ENCODE measurements at regions not wholly inside any gene's neighbourhood (a gene's known extent, or its start where the extent isn't known, plus 50 kb on each side); places are given as distances from the start of the nearest gene placed in this dataset.

- H3K4me1 ChIP-seq (ENCODE audit: control insufficient read depth in 1 of 2, insufficient read depth in 2 of 2, low read length in 2 of 2): no peaks in the 10 kb centered on the region
- no peak overlapping the region for H3K4me3 ChIP-seq (ENCODE audit: low read depth in 1 of 2, low read length in 2 of 2)
- H3K27ac ChIP-seq (ENCODE audit: low read length): no peak overlapping the region
- no peaks in the 10 kb centered on the region for H3K9me3 ChIP-seq (ENCODE audit: control insufficient read depth in 1 of 2, low read length in 2 of 2)
- no peaks in the 10 kb centered on the region for H3K36me3 ChIP-seq (ENCODE audit: control insufficient read depth in 1 of 2, insufficient read depth in 2 of 2, low read length in 2 of 2)
- no peaks in the 10 kb centered on the region for H3K27me3 ChIP-seq (ENCODE audit: low read depth, low read length)
Observed at GRCh38 chr13:64276232-64276631, 2860.6 kb upstream of the PCDH20 start.

GRCh38 chr13:64274481-64275217, 2859.0 kb upstream of the PCDH20 start:
- no peaks in the 10 kb centered on the region for H3K36me3 ChIP-seq (ENCODE audit: control insufficient read depth in 1 of 2, insufficient read depth in 2 of 2, low read length in 2 of 2)
- no peaks in the 10 kb centered on the region for H3K27me3 ChIP-seq (ENCODE audit: low read depth, low read length)
- H3K27ac ChIP-seq (ENCODE audit: low read length): no peak overlapping the region
- H3K4me3 ChIP-seq (ENCODE audit: low read depth in 1 of 2, low read length in 2 of 2): no peak overlapping the region
- H3K9me3 ChIP-seq (ENCODE audit: control insufficient read depth in 1 of 2, low read length in 2 of 2): no peaks in the 10 kb centered on the region
- H3K4me1 ChIP-seq (ENCODE audit: control insufficient read depth in 1 of 2, insufficient read depth in 2 of 2, low read length in 2 of 2): no peaks in the 10 kb centered on the region

GRCh38 chr13:64273780-64274179, 2858.1 kb upstream of the PCDH20 start:
- no peaks in the 10 kb centered on the region for H3K4me1 ChIP-seq (ENCODE audit: control insufficient read depth in 1 of 2, insufficient read depth in 2 of 2, low read length in 2 of 2)
- H3K27me3 ChIP-seq (ENCODE audit: low read depth, low read length): no peaks in the 10 kb centered on the region
- H3K9me3 ChIP-seq (ENCODE audit: control insufficient read depth in 1 of 2, low read length in 2 of 2): no peaks in the 10 kb centered on the region
- no peaks in the 10 kb centered on the region for H3K36me3 ChIP-seq (ENCODE audit: control insufficient read depth in 1 of 2, insufficient read depth in 2 of 2, low read length in 2 of 2)
- H3K27ac ChIP-seq (ENCODE audit: low read length): no peak overlapping the region
- H3K4me3 ChIP-seq (ENCODE audit: low read depth in 1 of 2, low read length in 2 of 2): no peak overlapping the region

DNA sequence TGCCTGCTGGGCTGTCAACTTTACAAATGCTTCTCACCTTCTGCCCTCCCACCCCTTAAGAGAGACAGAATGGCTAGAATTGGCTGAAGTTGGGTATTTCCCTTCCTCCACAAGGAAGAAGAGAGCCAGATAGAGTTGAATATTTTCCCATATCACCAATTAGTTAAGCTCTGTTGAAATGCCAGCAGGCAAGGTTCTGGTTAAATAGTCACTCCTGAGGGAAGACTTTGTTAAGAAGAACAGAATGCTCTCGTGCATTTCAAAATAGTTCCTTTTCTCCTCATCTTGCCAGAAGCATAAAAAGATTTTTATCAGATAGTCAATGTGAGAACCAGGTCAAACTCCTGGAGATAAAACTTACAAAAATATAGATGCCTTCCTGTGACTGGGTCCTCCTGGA, 2857.0 kb upstream of the PCDH20 start:
- Histone ChIP-seq H3K27ac (ENCODE audit: low read length) (no peak overlapping the region), H3K27me3 (ENCODE audit: low read depth, low read length) (no peaks in the 10 kb centered on the region), H3K4me3 (ENCODE audit: low read depth in 1 of 2, low read length in 2 of 2) (no peak overlapping the region), H3K9me3 (ENCODE audit: control insufficient read depth in 1 of 2, low read length in 2 of 2) (no peaks in the 10 kb centered on the region), H3K36me3 (ENCODE audit: control insufficient read depth in 1 of 2, insufficient read depth in 2 of 2, low read length in 2 of 2) (no peaks in the 10 kb centered on the region), H3K4me1 (ENCODE audit: control insufficient read depth in 1 of 2, insufficient read depth in 2 of 2, low read length in 2 of 2) (no peaks in the 10 kb centered on the region)

DNA sequence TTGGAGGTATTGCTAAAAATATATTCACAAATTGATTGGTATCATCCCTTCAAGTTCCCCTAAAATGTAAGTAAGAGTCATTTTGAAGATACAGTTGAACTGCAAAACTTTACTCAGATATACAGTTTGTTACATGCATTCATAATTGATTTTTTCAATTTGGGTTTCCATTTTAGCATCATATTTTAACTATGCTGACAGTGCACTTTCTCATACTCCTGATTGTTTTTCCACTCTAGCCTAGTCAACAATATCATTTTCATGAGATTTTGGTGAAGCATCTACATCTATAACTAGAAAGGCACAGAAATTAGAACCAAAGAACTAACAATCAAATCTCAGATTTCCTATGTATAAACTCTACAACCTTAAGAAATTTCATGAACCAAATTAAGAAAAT, 2850.4 kb upstream of the PCDH20 start:
- no peaks in the 10 kb centered on the region for H3K36me3 ChIP-seq (ENCODE audit: control insufficient read depth in 1 of 2, insufficient read depth in 2 of 2, low read length in 2 of 2)
- no peak overlapping the region for H3K4me3 ChIP-seq (ENCODE audit: low read depth in 1 of 2, low read length in 2 of 2)
- H3K4me1 ChIP-seq (ENCODE audit: control insufficient read depth in 1 of 2, insufficient read depth in 2 of 2, low read length in 2 of 2): no peaks in the 10 kb centered on the region
- H3K9me3 ChIP-seq (ENCODE audit: control insufficient read depth in 1 of 2, low read length in 2 of 2): no peaks in the 10 kb centered on the region
- no peaks in the 10 kb centered on the region for H3K27me3 ChIP-seq (ENCODE audit: low read depth, low read length)
- no peak overlapping the region for H3K27ac ChIP-seq (ENCODE audit: low read length)

DNA sequence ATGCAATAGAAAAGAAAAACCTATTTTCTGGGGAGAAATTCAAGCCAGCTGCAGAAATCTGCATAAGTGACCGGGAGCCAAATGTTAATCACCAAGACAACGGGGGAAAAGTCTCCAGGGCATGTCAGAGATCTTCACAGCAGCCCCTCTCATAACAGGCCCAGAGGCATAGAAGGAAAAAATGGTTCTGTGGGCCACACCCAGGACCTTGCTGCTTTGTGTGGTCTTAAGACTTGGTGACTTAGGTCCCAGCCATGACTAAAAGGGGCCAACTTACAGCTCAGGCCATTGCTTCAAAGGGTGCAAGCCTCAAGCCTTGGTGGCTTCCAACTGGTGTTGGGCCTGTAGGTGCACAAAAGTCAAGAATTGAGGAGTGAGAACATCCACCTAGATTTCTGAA, 2847.6 kb upstream of the PCDH20 start:
- no peaks in the 10 kb centered on the region for H3K9me3 ChIP-seq (ENCODE audit: control insufficient read depth in 1 of 2, low read length in 2 of 2)
- H3K27ac ChIP-seq (ENCODE audit: low read length): no peak overlapping the region
- H3K4me3 ChIP-seq (ENCODE audit: low read depth in 1 of 2, low read length in 2 of 2): no peak overlapping the region
- no peaks in the 10 kb centered on the region for H3K27me3 ChIP-seq (ENCODE audit: low read depth, low read length)
- H3K4me1 ChIP-seq (ENCODE audit: control insufficient read depth in 1 of 2, insufficient read depth in 2 of 2, low read length in 2 of 2): no peaks in the 10 kb centered on the region
- no peaks in the 10 kb centered on the region for H3K36me3 ChIP-seq (ENCODE audit: control insufficient read depth in 1 of 2, insufficient read depth in 2 of 2, low read length in 2 of 2)

DNA sequence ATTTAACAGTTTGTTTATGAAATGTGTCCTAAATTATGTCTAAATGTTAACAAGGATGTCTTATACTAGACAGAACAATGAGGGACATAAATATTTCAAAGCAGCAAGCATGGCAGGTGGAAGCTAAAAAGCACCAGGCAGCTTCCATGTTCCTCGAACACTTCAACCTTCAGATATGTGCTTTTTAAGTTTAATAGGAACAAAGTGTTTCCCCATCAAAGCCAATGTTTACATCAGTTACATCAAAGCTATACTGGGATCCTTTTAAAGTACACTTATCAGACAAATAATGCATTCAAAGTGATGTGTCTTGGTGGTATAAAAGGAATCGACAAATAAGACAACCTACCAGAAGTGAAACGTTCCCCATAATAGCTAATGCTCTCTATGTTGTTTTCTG, 2841.1 kb upstream of the PCDH20 start:
- Histone ChIP-seq H3K4me1 (ENCODE audit: control insufficient read depth in 1 of 2, insufficient read depth in 2 of 2, low read length in 2 of 2) (no peaks in the 10 kb centered on the region), H3K4me3 (ENCODE audit: low read depth in 1 of 2, low read length in 2 of 2) (no peak overlapping the region), H3K9me3 (ENCODE audit: control insufficient read depth in 1 of 2, low read length in 2 of 2) (no peaks in the 10 kb centered on the region), H3K27ac (ENCODE audit: low read length) (no peak overlapping the region), H3K27me3 (ENCODE audit: low read depth, low read length) (no peaks in the 10 kb centered on the region), H3K36me3 (ENCODE audit: control insufficient read depth in 1 of 2, insufficient read depth in 2 of 2, low read length in 2 of 2) (no peaks in the 10 kb centered on the region)

GRCh38 chr13:64255988-64256387, 2840.3 kb upstream of the PCDH20 start:
- Histone ChIP-seq H3K27me3 (ENCODE audit: low read depth, low read length) (no peaks in the 10 kb centered on the region), H3K9me3 (ENCODE audit: control insufficient read depth in 1 of 2, low read length in 2 of 2) (peaks cover 0 to 7% of the 10 kb centered on the region in 2 donors), H3K4me3 (ENCODE audit: low read depth in 1 of 2, low read length in 2 of 2) (no peak overlapping the region), H3K4me1 (ENCODE audit: control insufficient read depth in 1 of 2, insufficient read depth in 2 of 2, low read length in 2 of 2) (no peaks in the 10 kb centered on the region), H3K27ac (ENCODE audit: low read length) (no peak overlapping the region), H3K36me3 (ENCODE audit: control insufficient read depth in 1 of 2, insufficient read depth in 2 of 2, low read length in 2 of 2) (no peaks in the 10 kb centered on the region)

DNA sequence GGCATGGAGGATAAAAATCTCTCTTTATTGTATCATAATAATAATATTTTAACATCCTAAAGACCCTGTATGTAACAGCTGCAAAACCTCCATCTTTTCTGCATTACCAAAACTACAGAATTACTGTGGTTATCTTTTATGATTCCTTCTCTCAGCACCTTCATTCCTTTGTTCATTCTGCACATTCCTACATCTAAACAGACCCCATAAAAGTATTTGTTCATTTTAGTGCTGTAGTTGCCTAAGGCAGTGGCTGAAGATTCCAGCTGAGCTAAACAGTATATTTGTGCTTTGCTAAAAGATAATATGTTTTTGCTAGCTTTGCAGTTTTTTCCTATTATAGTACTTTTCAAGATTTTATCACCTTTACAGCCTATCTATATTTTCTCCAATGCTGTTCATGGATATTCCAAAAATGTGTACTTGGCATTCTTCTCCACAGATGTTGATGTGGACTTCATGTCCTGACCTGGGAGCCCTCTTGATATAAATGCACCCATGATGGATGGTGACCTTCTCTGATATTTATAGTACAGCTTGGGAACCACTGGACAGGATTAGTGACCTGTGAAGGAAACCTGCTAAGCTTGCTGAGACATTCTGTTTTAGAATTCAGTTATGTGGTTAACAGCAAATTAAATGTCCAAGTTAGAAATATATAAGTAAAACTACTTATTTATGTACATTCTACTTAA, 2832.9 kb upstream of the PCDH20 start:
- H3K4me1 ChIP-seq (ENCODE audit: control insufficient read depth in 1 of 2, insufficient read depth in 2 of 2, low read length in 2 of 2): no peaks in the 10 kb centered on the region
- H3K9me3 ChIP-seq (ENCODE audit: control insufficient read depth in 1 of 2, low read length in 2 of 2): peaks cover 0 to 9% of the 10 kb centered on the region in 2 donors
- no peaks in the 10 kb centered on the region for H3K36me3 ChIP-seq (ENCODE audit: control insufficient read depth in 1 of 2, insufficient read depth in 2 of 2, low read length in 2 of 2)
- H3K27ac ChIP-seq (ENCODE audit: low read length): no peak overlapping the region
- H3K27me3 ChIP-seq (ENCODE audit: low read depth, low read length): no peaks in the 10 kb centered on the region
- H3K4me3 ChIP-seq (ENCODE audit: low read depth in 1 of 2, low read length in 2 of 2): no peak overlapping the region

DNA sequence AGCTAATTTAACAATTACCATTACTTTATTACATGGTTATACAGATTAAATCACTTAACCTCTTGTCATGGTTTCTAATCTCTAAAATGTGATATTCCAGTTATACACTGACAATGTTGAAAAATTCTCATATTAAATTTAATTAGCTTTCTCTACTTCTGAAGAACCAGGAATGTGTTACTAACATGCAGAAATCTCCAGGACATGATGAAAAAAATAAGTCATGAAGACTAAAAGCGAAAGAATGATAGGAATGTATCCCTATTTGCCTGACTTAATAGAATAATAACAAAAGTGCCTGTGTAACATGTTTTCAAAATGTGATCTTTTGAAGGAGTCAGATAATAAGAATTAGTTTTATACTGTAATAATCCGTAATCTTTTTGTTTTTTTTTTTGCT, 2823.7 kb upstream of the PCDH20 start:
- H3K4me3 ChIP-seq (ENCODE audit: low read depth in 1 of 2, low read length in 2 of 2): no peak overlapping the region
- no peaks in the 10 kb centered on the region for H3K9me3 ChIP-seq (ENCODE audit: control insufficient read depth in 1 of 2, low read length in 2 of 2)
- no peak overlapping the region for H3K27ac ChIP-seq (ENCODE audit: low read length)
- no peaks in the 10 kb centered on the region for H3K4me1 ChIP-seq (ENCODE audit: control insufficient read depth in 1 of 2, insufficient read depth in 2 of 2, low read length in 2 of 2)
- no peaks in the 10 kb centered on the region for H3K27me3 ChIP-seq (ENCODE audit: low read depth, low read length)
- H3K36me3 ChIP-seq (ENCODE audit: control insufficient read depth in 1 of 2, insufficient read depth in 2 of 2, low read length in 2 of 2): no peaks in the 10 kb centered on the region

DNA sequence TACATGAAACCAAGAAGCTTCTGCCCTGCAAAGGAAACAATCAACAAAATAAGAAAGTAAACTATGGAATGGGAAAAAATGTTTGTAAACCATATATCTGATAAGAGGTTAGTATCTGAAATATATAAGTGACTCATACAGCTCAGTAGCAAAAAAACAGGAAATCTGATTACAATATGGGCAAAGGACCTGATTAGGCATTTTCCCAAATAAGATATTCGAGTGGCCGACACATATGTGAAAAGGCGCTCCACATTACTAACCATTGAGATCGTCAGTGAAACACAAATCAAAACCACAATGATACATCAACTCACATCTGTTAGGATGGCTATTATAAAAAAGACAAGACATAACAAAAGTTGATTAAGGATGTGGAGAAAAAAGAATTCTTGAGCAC, 2818.6 kb upstream of the PCDH20 start:
- H3K4me3 ChIP-seq (ENCODE audit: low read depth in 1 of 2, low read length in 2 of 2): no peak overlapping the region
- H3K27me3 ChIP-seq (ENCODE audit: low read depth, low read length): no peaks in the 10 kb centered on the region
- H3K9me3 ChIP-seq (ENCODE audit: control insufficient read depth in 1 of 2, low read length in 2 of 2): no peaks in the 10 kb centered on the region
- H3K4me1 ChIP-seq (ENCODE audit: control insufficient read depth in 1 of 2, insufficient read depth in 2 of 2, low read length in 2 of 2): no peaks in the 10 kb centered on the region
- no peak overlapping the region for H3K27ac ChIP-seq (ENCODE audit: low read length)
- no peaks in the 10 kb centered on the region for H3K36me3 ChIP-seq (ENCODE audit: control insufficient read depth in 1 of 2, insufficient read depth in 2 of 2, low read length in 2 of 2)

DNA sequence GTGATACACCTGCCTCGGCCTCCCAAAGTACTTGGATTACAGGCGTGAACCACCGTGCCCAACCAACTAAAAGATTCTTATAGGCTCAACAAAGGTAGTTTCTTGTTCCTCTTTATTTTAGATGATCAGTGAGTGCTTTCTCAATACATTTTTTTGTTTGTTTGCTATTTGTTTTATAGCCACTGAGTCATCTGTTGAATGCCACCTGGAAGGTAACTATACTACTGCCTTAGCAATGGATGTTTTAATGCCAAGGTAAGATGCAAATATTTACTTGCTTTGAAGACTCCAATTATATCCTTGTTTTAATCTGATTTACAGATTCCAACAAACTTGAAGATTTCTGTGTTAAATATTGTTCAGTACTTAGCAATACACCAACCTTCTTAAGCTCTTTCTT, 2807.4 kb upstream of the PCDH20 start:
- H3K27ac ChIP-seq (ENCODE audit: low read length): no peak overlapping the region
- no peaks in the 10 kb centered on the region for H3K27me3 ChIP-seq (ENCODE audit: low read depth, low read length)
- peaks cover 0 to 4% of the 10 kb centered on the region in 2 donors for H3K9me3 ChIP-seq (ENCODE audit: control insufficient read depth in 1 of 2, low read length in 2 of 2)
- no peaks in the 10 kb centered on the region for H3K36me3 ChIP-seq (ENCODE audit: control insufficient read depth in 1 of 2, insufficient read depth in 2 of 2, low read length in 2 of 2)
- H3K4me1 ChIP-seq (ENCODE audit: control insufficient read depth in 1 of 2, insufficient read depth in 2 of 2, low read length in 2 of 2): no peaks in the 10 kb centered on the region
- no peak overlapping the region for H3K4me3 ChIP-seq (ENCODE audit: low read depth in 1 of 2, low read length in 2 of 2)

All from muscle layer of duodenum (tissue), 2 donors.